ENCODE measurements at regions not wholly inside any gene's neighbourhood (a gene's known extent, or its start where the extent isn't known, plus 50 kb on each side); places are given as distances from the start of the nearest gene placed in this dataset.
A peak's percentile ranks its signal among the peaks of the same experiment; 100 is the strongest.

- DNase-seq (ENCODE audit: low spot score in 2 of 2) (peak in 1 of 2 donors; percentile 70), ATAC-seq (peak; percentile 74)
- peak overlapping the region; percentile 47 for H3K4me3 Mint-ChIP-seq
- peaks cover 48% of the 10 kb centered on the region for H3K4me1 Mint-ChIP-seq
- H3K27ac Mint-ChIP-seq, result peak overlapping the region; percentile 74
- no peaks in the 10 kb centered on the region for H3K36me3 Mint-ChIP-seq
- H3K9me3 Mint-ChIP-seq, result no peaks in the 10 kb centered on the region
These were observed 278.2 kb downstream of the CLIC5 start for GRCh38 chr6:45737331-45738056.

- Mint-ChIP-seq H3K4me3 (no peak overlapping the region), H3K4me1 (peaks cover 38% of the 10 kb centered on the region), H3K36me3 (no peaks in the 10 kb centered on the region), H3K27ac (no peak overlapping the region), H3K9me3 (no peaks in the 10 kb centered on the region)
- ATAC-seq, result peak; percentile 83
- DNase-seq (ENCODE audit: low spot score in 2 of 2), result no peak
These were observed 279.5 kb downstream of the CLIC5 start for GRCh38 chr6:45736134-45736533.

GRCh38 chr6:45732731-45733130 is 282.9 kb downstream of the CLIC5 start:
- no peak overlapping the region for H3K4me3 Mint-ChIP-seq
- no peak overlapping the region for H3K27ac Mint-ChIP-seq
- H3K36me3 Mint-ChIP-seq, result no peaks in the 10 kb centered on the region

GRCh38 chr6:45730232-45730631 is 285.4 kb downstream of the CLIC5 start:
- DNase-seq (ENCODE audit: low spot score in 2 of 2) (no peak), ATAC-seq (no peak)
- Mint-ChIP-seq H3K4me1 (peaks cover 5% of the 10 kb centered on the region), H3K4me3 (no peak overlapping the region), H3K36me3 (no peaks in the 10 kb centered on the region), H3K9me3 (no peaks in the 10 kb centered on the region), H3K27ac (no peak overlapping the region)

More at GRCh38 chr6:45732731-45733130, 282.9 kb downstream of the CLIC5 start:
- Mint-ChIP-seq H3K9me3 (no peaks in the 10 kb centered on the region), H3K4me1 (peaks cover 27% of the 10 kb centered on the region)
- DNase-seq (ENCODE audit: low spot score in 2 of 2) (no peak), ATAC-seq (no peak)

GRCh38 chr6:45728674-45729073 is 287.0 kb downstream of the CLIC5 start:
- H3K9me3 Mint-ChIP-seq, result no peaks in the 10 kb centered on the region
- H3K27ac Mint-ChIP-seq, result no peak overlapping the region
- peaks cover 5% of the 10 kb centered on the region for H3K4me1 Mint-ChIP-seq
- DNase-seq (ENCODE audit: low spot score in 2 of 2) (no peak), ATAC-seq (no peak)
- H3K36me3 Mint-ChIP-seq, result no peaks in the 10 kb centered on the region
- no peak overlapping the region for H3K4me3 Mint-ChIP-seq

- peaks cover under 1% of the 10 kb centered on the region for H3K9me3 Mint-ChIP-seq
- peaks cover 5% of the 10 kb centered on the region for H3K4me1 Mint-ChIP-seq
- ATAC-seq (peak; percentile 8), DNase-seq (ENCODE audit: low spot score in 2 of 2) (no peak)
- H3K27ac Mint-ChIP-seq, result peak overlapping the region; percentile 36
- H3K4me3 Mint-ChIP-seq, result no peak overlapping the region
- H3K36me3 Mint-ChIP-seq, result no peaks in the 10 kb centered on the region
These were observed 287.7 kb downstream of the CLIC5 start for GRCh38 chr6:45727819-45728449.

GRCh38 chr6:45727228-45727627 is 288.4 kb downstream of the CLIC5 start:
- no peak overlapping the region for H3K4me3 Mint-ChIP-seq
- no peak overlapping the region for H3K27ac Mint-ChIP-seq
- DNase-seq (ENCODE audit: low spot score in 2 of 2), result no peak
- H3K36me3 Mint-ChIP-seq, result no peaks in the 10 kb centered on the region
- H3K9me3 Mint-ChIP-seq, result peaks cover 3% of the 10 kb centered on the region
- H3K4me1 Mint-ChIP-seq, result peaks cover 5% of the 10 kb centered on the region
- no peak for ATAC-seq

GRCh38 chr6:45726444-45726843 is 289.2 kb downstream of the CLIC5 start:
- DNase-seq (ENCODE audit: low spot score in 2 of 2) (no peak), ATAC-seq (no peak)
- H3K27ac Mint-ChIP-seq, result no peak overlapping the region
- peaks cover 5% of the 10 kb centered on the region for H3K4me1 Mint-ChIP-seq
- H3K36me3 Mint-ChIP-seq, result no peaks in the 10 kb centered on the region
- no peak overlapping the region for H3K4me3 Mint-ChIP-seq
- H3K9me3 Mint-ChIP-seq, result peaks cover 3% of the 10 kb centered on the region

GRCh38 chr6:45724511-45724910 is 291.1 kb downstream of the CLIC5 start:
- ATAC-seq (no peak), DNase-seq (ENCODE audit: low spot score in 2 of 2) (no peak)
- peaks cover 5% of the 10 kb centered on the region for H3K4me1 Mint-ChIP-seq
- no peak overlapping the region for H3K4me3 Mint-ChIP-seq
- H3K36me3 Mint-ChIP-seq, result no peaks in the 10 kb centered on the region
- peaks cover 3% of the 10 kb centered on the region for H3K9me3 Mint-ChIP-seq
- H3K27ac Mint-ChIP-seq, result no peak overlapping the region

GRCh38 chr6:45724027-45724426 is 291.6 kb downstream of the CLIC5 start:
- no peak overlapping the region for H3K27ac Mint-ChIP-seq
- H3K9me3 Mint-ChIP-seq, result peaks cover 3% of the 10 kb centered on the region
- ATAC-seq (no peak), DNase-seq (ENCODE audit: low spot score in 2 of 2) (no peak)
- H3K36me3 Mint-ChIP-seq, result no peaks in the 10 kb centered on the region
- no peak overlapping the region for H3K4me3 Mint-ChIP-seq
- peaks cover 5% of the 10 kb centered on the region for H3K4me1 Mint-ChIP-seq

GRCh38 chr6:45722876-45723275 is 292.8 kb downstream of the CLIC5 start:
- Mint-ChIP-seq H3K4me3 (no peak overlapping the region), H3K9me3 (peaks cover 3% of the 10 kb centered on the region), H3K27ac (peak overlapping the region; percentile 53), H3K36me3 (no peaks in the 10 kb centered on the region), H3K4me1 (no peaks in the 10 kb centered on the region)
- no peak for ATAC-seq
- no peak for DNase-seq (ENCODE audit: low spot score in 2 of 2)

GRCh38 chr6:45721665-45722064 is 294.0 kb downstream of the CLIC5 start:
- H3K9me3 Mint-ChIP-seq, result peaks cover 3% of the 10 kb centered on the region
- H3K4me1 Mint-ChIP-seq, result no peaks in the 10 kb centered on the region
- no peaks in the 10 kb centered on the region for H3K36me3 Mint-ChIP-seq
- ATAC-seq (no peak), DNase-seq (ENCODE audit: low spot score in 2 of 2) (no peak)
- H3K27ac Mint-ChIP-seq, result no peak overlapping the region
- H3K4me3 Mint-ChIP-seq, result no peak overlapping the region

GRCh38 chr6:45718871-45719270 is 296.8 kb downstream of the CLIC5 start:
- DNase-seq (ENCODE audit: low spot score in 2 of 2) (no peak), ATAC-seq (no peak)
- H3K27ac Mint-ChIP-seq, result no peak overlapping the region
- no peak overlapping the region for H3K4me3 Mint-ChIP-seq
- peaks cover 25% of the 10 kb centered on the region for H3K4me1 Mint-ChIP-seq
- H3K9me3 Mint-ChIP-seq, result peaks cover 3% of the 10 kb centered on the region
- H3K36me3 Mint-ChIP-seq, result no peaks in the 10 kb centered on the region

- no peak for ATAC-seq
- Mint-ChIP-seq H3K9me3 (peaks cover 3% of the 10 kb centered on the region), H3K4me3 (no peak overlapping the region), H3K27ac (no peak overlapping the region), H3K36me3 (no peaks in the 10 kb centered on the region), H3K4me1 (peaks cover 28% of the 10 kb centered on the region)
- DNase-seq (ENCODE audit: low spot score in 2 of 2), result no peak
These were observed 297.5 kb downstream of the CLIC5 start for GRCh38 chr6:45718131-45718530.

- ATAC-seq, result no peak
- peaks cover under 1% of the 10 kb centered on the region for H3K9me3 Mint-ChIP-seq
- H3K36me3 Mint-ChIP-seq, result no peaks in the 10 kb centered on the region
- no peak overlapping the region for H3K27ac Mint-ChIP-seq
- H3K4me3 Mint-ChIP-seq, result no peak overlapping the region
- no peak for DNase-seq (ENCODE audit: low spot score in 2 of 2)
- H3K4me1 Mint-ChIP-seq, result peaks cover 30% of the 10 kb centered on the region
These were observed 297.9 kb downstream of the CLIC5 start for GRCh38 chr6:45717715-45718114.

- ATAC-seq (no peak), DNase-seq (ENCODE audit: low spot score in 2 of 2) (no peak)
- Mint-ChIP-seq H3K9me3 (no peaks in the 10 kb centered on the region), H3K4me1 (peaks cover 36% of the 10 kb centered on the region), H3K36me3 (no peaks in the 10 kb centered on the region), H3K4me3 (no peak overlapping the region), H3K27ac (no peak overlapping the region)
These were observed 298.6 kb downstream of the CLIC5 start for GRCh38 chr6:45717027-45717426.

All from stimulated activated effector memory CD8-positive, alpha-beta T cell treated with anti-CD3 and anti-CD28 coated beads, Interleukin-12 subunit alpha, Interleukin-12 subunit beta, amount 100 ng/mL, for 72 hours (primary cell).